ENCODE measurements at regions not wholly inside any gene's neighbourhood (a gene's known extent, or its start where the extent isn't known, plus 50 kb on each side); places are given as distances from the start of the nearest gene placed in this dataset.
"Not testable (repeated sequence)": the region's sequence is repeated elsewhere in the genome, so short reads cannot be mapped to it uniquely, and the experiment has no call there.

DNA sequence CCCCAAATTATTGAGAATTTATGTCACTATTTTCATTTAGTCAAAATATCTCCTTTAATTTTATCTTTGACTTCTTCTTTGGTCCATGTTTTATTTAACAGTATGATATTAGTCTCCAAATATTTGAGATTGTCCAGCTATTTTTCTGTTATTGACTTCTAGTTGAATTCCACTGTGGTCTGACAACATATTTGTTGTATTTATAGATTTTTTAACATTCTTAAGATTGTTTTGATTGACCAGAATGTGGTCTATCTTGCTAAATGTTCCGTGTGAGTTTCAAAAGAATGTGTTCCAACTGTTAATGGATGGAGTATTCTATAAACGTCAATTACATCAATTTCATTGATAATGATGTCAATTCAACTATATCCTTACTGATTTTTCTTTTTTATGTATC, 1452.1 kb downstream of the SUCLG1 start:
- DNase-seq, result no peak

DNA sequence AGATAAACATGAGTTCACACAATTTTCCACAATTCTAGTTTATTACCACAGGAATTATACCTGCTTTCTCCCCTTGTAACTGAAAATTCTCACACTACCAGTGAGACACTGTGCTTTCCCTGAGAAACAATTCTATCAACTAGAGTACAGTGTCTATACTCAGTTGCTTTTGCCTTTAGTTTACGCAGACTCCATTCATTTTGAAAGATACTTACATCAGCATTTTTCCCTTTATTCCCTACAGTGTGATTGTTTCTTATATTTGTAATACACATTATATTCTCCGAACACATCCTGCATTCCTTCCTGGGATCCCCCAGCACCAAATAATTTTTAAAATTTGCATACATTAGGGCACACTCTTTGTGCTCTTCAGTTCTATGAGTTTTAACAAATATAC, 1455.5 kb downstream of the SUCLG1 start:
- no peak for DNase-seq

DNA sequence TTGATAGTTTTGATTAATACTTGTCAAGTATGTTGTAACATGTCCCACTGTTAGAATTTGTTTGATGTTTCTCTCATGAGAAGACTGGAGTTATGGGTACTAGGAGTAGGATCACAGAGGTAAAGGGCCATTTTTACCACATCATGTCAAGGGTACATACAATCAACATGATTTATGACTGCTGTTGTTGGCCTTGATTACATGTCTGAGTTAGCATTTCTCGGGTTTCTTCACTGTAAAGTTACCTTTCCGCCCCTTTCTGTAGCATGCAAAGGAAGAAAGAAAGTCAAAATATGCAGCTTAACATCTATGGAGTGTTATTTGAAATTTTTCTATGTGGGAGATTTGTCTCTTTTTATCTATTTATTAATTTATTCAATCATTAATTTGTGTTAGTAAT, 1456.4 kb downstream of the SUCLG1 start:
- no peak for DNase-seq

DNA sequence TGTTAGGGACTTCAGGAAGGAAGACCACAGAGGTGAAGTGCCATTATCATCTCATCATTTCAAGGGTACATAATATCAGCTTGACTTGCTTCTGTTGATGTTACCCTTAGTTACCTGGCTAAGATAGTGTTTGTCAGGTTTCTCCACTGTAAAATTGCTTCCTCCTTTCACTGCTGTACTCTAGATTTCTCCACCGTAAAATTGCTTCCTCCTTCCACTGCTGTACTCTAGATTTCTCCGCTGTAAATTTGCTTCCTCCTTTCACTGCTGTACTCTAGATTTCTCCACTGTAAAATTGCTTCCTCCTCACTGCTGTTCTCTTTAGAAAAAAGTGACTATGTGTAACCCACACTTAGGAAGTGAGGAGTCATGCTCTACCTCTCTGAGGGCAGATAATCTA, 1460.3 kb downstream of the SUCLG1 start:
- no peak for DNase-seq

DNA sequence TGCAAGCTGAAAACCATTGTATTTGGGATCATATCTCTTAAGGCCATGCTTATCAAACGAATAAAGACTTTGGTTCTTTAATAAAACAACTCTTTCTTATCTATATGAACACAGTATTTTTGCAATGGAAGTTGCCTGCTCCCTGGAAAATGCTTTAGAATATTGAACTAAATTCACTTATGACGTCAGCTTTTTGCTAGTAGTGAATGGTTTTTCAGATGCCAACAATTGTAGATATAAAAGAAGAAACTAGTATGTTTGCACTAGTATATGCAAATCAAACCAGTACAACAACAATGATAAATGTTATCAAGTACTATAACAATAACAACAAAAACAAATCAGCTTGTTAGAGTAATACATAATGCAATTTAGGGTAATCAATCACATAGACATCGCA, 1462.9 kb downstream of the SUCLG1 start:
- DNase-seq, result no peak

DNA sequence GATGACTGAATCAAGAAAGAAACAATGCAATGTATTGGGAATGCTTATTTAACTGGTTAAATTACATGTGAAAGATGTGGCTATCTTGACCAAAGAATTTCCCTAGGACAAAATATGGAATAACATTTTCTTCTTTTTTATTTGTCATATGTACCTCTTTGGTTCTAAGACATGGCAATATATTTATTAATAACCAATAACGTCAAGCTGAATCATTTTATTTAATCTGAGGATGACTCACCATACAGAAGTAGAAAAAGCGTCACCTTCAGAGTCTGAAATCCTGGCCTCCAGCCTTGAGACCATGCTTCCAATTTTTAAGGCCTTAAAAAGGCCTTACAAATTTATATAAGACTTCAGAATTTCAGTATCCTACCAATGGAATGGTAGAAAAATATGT, 1464.9 kb downstream of the SUCLG1 start:
- no peak for DNase-seq

DNA sequence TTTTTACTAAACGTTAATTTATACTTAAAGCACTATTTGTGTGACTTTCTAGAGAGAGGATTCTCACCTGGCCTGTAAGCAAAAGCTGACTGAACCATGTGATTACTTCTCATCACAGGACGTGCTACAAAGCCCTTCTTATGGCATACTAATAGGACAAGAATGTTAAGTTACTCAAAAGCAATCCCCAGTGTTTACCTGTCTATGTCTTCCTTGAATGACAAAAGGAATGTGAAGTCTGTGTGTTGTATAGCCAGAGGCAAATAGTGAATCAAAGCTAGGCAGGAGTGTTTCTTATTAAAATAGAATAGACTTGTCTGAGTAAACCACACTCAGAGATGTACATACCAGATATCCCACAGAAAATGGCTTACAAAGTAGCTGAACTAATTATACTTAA, 1465.5 kb downstream of the SUCLG1 start:
- DNase-seq, result no peak

DNA sequence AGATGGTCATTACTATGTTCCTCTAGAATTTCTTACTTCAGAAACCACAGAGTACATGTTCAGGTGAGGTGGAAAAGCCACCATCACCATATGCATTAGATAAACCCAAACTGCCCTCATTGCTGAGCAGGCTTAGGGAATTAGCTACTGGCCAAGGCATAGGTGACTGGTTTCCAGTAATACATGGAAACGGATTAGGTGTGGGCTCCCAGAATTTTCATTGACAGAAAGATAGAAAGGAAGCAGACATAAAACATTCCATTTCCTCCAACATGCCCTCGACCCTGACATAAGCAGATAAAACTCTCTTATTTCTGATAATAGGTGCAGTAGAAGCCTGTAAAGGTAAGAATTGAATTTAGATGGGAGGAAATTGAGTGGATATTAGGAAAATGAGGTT, 1466.1 kb downstream of the SUCLG1 start:
- no peak for DNase-seq

DNA sequence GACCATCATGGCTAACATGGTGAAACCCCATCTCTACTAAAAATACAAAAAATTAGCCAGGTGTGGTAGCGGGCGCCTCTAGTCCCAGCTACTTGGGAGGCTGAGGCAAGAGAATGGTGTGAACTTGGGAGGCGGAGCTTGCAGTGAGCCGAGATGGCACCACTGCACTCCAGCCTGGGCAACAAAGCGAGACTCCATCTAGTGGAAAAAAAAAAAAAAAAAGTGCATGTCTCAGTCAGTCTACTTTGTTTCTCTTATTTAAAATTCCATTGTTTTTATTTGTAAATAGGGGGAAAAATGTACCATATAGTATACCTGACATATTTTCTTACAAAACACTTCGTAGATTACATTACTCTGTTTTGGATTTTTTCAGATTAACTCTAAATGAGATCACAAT, 1471.4 kb downstream of the SUCLG1 start:
- not testable (repeated sequence) for DNase-seq

DNA sequence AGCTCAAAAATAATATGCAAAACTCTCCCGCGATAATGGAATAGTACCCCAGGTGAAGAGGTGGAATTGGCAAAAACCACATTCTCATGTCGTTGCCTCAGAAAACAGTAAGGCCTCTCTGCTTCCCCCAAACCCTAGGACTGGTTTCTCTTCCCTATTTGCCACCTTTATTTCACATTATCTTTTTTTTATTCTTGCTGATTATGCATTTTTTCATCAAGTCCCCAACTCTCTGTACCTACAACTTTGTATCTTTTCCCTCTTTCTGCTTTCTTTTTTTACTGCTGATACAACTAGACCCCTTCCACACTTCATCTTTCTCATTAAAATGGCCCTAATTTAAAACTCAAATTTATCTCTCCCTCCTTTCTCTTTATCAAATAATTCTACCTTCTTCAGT, 1472.2 kb downstream of the SUCLG1 start:
- no peak for DNase-seq

DNA sequence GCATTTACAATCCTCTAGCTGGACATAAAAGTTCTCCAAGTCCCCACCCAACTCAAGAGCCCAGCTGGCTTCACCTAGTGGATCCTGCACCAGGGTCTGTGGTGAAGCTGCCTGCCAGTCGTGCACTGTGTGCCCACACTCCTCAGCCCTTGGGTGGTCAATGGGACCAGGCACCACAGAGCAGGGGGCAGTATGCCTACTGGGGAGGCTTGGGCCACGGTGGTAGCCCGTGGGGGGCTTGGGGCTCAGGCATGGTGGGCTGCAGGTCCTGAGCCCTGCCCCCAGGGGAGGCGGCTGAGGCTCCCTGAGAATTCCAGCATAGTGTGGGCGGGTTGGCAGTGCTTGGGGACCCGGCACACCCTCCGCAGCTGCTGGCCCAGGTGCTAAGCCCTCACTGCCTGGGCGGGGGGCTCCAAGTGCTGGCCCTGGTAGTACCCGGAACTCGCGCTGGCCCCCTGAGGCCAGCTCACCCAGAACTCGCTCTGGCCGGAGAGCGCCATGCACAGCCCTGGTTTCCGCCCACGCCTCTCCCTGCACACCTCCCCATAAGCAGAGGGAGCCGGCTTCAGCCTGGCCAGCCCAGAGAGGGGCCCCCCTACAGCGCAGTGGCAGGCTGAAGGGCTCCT, 1473.4 kb downstream of the SUCLG1 start:
- DNase-seq, result no peak

DNA sequence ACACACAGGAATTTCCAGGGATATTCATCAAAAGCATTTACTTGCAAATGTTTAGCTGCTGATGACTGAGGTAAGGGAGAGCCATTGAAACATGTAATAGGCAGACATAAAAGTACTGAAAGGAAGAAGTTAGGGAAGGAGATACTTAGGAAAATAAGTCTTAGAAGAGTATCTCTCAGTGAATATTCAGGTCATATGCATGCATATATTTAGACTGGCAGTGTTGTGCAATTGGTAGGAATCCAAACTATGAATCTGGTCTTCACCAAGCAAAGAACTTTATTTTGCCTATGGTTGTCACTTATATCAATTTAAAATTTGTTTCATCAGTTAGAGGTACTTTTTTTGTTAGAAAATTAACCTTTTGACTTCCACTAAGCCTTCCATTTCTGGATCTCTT, 1490.7 kb downstream of the SUCLG1 start:
- DNase-seq, result no peak

DNA sequence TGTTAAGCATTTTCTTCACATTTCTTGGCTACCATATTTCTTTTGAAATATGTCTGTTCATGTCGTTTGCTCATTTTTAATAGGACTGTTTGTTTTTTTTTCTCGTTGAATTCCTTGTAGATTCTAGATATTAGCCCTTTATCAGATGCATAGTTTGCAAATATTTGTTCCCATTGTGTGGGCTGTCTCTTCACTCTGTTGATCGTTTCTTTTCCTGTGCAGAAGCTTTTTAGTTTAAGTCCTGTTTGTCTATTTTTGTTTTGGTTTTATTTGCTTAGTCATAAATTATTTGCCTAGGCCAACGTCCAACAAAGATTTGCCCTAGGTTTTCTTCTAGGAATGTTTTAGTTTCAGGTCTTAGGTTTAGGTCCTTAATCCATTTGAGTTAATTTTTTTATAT, 1494.7 kb downstream of the SUCLG1 start:
- no peak for DNase-seq

DNA sequence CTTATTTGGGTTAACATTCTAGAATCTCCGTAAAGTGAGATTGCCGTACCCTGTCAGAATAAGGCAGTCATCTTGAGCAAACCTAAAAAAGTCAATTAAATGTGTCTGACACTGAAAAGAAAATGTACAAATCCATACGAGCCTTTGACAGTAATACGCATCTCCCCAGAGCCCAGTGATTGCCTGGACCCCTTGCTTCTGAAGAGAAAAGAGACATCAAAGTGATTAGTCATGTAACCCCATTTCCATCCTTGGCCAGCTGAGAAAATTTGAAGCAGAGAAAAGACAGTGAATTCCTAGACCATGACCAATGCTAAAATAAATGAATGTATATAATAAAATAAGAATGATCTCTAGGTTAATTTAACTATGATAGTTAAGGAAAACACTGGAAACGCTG, 1499.4 kb downstream of the SUCLG1 start:
- no peak for DNase-seq

DNA sequence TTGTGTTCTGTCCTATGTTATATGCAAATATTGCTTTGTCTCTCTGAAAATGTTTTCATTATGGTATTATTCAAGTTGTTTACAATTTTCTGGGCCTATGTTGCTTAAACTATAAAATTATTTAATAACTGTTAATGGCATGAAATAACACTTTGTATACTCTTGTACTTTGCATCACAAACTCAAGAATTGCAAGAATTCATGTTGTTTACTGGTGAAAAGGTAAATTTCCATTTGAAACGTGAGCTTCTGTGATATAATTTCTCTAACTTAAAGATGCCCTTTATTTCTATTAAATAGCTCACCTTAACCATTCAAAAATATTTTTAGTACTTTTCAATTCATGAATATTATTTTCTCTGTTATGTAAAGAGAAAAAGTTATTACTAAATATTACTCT, 1504.2 kb downstream of the SUCLG1 start:
- no peak for DNase-seq

DNA sequence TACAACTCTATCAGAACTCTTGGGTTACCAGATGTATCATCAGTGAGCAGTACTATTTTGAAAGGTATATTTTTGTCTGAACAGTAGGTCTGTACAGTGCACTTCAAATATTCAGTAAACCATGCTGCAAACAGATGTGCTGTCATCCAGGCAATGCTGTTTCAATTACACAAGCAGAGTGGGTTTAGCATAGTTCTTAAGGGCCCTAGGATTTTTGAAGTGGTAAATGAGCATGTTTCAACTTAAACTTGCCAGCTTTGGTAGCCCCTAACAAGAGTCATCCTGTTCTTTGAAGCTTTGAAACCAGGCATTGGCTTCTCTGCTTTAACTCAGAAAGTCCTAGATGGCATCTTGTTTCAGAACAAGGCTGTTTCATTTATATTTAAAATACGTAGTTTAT, 1519.9 kb downstream of the SUCLG1 start:
- no peak for DNase-seq

DNA sequence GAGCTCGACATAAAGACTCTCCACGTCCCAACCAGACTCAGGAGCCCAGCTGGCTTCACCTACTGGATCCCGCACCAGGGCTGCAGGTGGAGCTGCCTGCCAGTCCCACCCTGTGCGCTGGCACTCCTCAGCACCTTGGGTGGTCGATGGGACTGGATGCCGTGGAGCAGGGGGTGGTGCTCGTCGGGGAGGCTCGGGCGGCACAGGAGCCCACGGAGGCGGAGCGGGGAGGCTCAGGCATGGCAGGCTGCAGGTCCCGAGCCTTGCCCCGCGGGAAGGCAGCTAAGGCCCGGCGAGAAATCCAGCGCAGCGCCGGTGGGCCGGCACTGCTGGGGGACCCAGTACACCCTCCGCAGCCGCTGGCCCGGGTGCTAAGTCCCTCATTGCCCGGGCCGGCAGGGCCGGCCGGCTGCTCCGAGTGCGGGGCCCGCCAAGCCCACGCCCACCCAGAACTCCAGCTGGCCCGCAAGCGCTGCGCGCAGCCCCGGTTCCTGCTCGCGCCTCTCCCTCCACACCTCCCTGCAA, 1520.7 kb downstream of the SUCLG1 start:
- DNase-seq, result not testable (repeated sequence)

DNA sequence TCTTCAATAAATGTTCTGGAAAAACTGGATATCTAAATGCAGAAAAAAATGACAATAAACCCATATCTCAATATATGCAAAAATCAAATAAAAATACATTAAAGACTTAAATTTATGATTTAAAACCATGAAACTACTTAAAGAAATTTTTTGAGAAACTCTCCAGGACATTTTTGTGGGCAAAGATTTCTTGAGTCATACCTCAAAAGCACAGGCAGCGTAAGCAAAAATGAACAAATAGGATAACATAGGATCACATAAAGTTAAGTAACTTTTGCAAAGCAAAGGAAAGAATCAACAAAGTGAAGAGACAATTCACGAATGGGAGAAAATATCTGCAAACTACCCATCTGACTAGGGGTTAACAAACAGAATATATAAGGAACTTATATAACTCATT, 1545.5 kb downstream of the SUCLG1 start:
- no peak for DNase-seq

DNA sequence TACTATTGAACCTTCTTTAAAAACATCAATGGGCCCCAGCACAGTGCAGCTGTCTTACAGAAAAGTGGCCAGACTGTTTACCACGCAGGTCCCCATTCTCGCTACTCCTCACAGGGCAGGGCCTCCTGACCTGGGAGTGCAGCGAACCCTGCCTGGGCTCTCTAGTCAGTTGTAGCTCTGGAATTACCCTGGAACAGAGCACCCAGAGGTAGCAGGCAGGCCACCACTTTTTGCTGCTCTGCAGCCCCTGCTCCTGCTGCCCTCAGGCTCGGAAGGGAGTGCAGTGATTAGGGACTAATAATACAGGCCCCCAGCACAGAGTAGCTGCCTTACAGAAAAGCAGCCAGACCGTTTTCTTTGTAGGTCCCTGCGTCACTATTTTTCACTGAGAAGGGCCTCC, 1563.0 kb downstream of the SUCLG1 start:
- no peak for DNase-seq

DNA sequence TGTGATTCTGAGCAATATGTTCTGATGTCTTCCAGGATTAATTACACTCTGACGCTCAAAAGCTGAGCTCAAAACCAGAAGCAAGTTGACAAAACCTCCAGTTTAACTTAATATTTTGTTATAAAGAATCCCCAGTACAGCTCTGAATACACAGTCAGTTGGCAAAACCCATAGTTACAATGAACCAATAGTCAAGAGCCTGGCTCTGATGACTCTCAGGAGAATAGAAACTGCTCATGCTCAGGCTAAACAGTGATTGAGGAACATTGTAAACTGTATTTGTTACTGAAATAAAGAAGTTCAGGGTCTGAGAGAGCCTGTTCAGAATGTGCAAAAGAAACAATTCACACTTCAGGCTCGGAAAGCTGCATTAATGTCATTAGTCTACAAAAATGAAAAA, 1565.9 kb downstream of the SUCLG1 start:
- no peak for DNase-seq

DNA sequence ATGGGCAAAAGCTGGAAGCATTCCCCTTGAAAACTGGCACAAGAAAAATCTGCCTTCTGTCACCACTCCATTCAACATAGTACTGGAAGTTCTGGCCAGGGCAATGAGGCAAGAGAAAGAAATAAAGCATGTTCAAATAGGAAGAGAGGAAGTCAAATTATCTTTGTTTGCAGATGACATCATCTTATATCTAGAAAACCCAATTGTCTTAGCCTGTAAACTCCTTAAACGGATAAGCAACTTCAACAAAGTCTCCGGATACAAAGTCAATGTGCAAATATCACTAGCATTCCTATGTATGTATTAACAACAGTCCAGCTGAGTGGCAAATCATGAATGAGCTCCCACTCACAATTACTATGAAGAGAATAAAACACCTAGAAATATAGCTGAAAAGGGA, 1579.3 kb downstream of the SUCLG1 start:
- no peak for DNase-seq

DNA sequence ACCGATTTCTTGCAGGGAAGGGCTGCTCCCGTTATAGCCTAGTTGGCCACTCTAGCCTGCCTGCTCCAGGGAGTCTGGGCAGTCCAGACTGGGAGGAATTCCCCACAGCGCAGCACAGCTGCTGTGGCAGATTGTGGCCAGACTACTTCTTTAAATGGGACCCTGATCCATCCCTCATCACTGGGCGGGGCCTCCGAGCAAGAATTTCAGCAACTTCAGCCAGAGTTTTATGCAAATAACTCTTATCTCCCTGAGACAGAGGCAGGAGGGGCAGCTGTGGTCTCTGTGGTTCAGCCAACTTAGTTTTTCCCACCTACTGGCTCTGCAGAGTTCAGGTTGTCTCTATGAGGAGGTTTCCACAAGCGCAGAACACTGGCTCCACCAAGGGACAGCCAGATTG, 1583.2 kb downstream of the SUCLG1 start:
- no peak for DNase-seq

DNA sequence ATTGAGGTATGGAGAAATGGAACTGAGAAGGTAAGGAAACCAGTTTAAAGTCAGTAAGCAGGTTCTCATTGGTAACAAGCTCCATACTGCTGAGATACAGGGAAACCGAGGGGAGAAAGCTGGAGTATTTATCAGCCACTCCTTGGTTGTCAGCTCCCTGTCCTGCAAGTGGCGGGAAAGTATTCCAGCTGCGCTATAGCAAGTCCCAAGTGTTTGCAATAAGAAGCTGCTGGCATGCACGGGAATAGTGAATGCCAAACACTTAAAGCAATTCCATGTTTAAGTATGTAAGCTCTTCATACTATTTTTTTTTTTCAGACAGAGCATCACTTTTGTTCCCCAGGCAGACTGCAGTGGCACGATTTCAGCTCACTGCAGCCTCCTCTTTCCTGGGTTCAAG, 1601.1 kb downstream of the SUCLG1 start:
- DNase-seq, result no peak

DNA sequence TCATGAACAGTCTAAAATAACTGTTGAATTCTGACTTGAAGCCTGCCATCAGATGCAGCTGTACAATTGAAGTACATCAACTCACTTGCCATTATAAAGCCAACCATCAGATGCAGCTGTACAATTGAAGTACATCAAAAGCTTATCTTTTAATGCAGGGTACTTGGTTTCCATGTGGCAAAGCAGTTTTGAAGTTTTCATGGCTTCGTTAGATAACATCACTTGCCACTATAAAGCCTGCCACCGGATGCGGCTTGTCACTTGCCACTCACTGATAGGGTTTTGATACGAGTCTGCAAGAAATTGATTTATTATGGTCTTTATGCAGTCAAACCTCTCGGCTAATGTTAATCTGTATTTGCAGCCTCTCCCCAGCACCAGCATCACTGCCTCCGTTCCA, 1605.8 kb downstream of the SUCLG1 start:
- no peak for DNase-seq

DNA sequence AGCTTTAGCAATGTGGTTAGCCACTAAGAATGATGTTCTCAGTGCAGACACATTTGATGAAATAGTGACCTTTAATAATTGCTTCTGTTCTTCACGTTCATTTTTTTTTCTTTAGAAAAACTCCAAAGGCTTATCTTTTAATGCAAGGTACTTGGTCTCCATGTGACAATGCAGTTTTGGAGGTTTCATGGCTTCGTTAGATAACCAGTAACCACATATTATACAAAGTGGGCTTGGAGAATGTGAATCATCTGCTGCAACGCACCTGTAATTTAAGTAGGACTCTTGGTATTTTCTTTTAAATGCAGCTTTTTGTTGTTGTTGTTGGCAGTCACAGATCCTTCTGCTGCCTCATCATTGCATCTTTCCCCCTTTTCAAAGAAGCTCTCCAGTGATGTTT, 1606.3 kb downstream of the SUCLG1 start:
- DNase-seq, result no peak

DNA sequence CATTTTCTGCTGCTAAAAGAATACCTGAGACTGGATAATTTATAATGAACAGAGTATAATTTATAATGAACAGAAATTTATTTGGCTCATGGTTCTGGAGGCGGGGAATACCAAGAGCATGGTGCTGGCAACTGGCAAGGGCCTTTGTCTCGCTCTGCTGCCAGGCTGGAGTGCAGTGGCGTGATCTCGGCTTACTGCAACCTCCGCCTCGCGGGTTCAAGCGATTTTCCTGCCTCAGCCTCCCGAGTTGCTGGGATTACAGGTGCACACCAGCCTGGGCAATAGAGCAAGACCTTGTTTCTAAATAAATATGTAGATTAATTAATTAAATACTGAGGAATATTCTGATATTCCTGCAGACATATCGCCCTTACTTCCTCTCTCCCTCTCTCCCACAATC, 1610.8 kb downstream of the SUCLG1 start:
- no peak for DNase-seq
